ENCODE measurements at regions not wholly inside any gene's neighbourhood (a gene's known extent, or its start where the extent isn't known, plus 50 kb on each side); places are given as distances from the start of the nearest gene placed in this dataset.
"Not testable (repeated sequence)": the region's sequence is repeated elsewhere in the genome, so short reads cannot be mapped to it uniquely, and the experiment has no call there.

DNA sequence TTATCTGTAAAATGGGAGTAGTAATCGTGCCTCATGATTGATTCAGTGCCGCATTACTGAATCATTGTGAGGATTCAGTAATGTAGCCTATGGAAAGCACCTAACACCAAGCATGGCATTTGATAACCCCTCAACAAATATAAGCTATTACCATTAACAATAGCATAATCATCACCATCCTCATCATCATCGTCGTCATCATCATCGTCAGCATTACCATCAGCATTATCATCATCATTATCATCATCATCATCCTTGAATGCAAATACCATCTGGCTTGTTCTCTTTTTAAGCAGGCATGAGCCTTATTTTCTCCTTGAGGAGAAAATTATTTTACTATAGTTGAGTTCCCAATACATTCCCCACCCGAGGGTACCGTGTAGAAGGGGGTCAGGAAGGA lies 115.4 kb upstream of the PTPRG start:
- no peak for DNase-seq

DNA sequence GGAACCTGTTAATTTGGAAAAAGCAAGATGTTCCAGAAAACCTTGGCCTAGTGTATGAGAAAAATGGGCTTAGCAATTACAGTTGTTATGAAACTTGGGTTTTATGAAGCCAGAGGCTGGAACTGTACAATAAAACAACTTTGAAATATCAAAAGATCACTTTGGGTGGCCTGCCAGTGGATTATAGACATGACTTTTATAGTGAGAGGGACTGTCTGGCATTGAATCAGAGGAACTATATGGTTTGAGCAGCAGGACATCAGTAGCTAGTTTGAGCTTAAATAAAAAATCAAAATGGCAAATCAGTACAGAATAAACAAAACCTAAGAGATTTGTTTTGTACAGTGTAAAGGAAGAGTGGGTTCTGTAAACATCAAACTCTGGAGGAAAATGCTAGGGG lies 115.0 kb upstream of the PTPRG start:
- no peak for DNase-seq

DNA sequence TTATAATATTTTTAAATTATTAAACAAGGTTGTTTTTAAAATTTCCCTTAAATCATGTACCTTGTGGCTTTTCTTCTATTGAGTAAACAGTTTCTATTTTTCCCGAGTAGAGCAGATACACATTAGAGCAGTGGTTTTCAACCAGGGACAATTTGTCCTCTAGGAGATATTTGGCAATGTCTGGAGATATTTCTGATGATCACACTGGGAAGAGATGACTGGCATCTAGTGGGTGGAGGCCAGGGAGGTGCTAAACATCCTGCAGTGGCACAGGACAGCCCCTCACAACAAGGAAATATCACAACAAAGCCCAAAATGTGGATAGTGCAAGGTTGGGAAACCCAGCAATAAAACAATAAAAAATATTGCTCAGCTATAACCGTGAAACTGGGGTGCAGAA lies 113.0 kb upstream of the PTPRG start:
- no peak for DNase-seq

DNA sequence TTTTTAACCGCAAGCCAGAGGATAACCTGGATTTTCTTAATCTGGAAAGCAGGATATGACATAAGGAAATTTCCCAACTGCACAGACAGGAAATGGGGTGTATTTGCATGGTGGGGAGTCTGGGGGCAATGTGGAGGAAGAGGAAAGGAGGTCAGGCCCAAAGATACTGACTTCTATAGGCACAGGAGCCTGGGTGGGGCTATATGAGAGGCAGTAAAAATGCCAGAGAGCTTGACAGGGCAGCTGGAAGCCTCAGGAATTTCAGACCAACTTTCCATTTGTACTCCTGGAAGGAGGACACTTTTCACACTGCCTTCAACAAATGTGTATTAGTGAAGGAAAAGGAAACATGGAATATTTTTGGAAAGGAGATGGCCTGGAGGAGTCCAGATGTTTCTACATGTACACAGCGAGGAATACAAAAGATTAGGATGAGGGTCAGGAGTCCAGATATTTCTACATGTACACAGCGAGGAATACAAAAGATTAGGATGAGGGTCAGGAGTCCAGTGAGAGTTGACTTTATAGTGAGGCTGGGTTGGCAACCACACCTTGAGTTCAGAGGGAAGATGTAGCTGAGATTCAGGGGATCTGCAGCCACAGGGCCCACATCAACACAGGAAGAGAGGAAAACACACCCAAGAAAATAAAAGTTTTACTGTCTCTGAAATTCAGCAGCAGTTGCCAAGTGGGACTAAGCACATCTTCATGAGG lies 111.9 kb upstream of the PTPRG start:
- no peak for DNase-seq

DNA sequence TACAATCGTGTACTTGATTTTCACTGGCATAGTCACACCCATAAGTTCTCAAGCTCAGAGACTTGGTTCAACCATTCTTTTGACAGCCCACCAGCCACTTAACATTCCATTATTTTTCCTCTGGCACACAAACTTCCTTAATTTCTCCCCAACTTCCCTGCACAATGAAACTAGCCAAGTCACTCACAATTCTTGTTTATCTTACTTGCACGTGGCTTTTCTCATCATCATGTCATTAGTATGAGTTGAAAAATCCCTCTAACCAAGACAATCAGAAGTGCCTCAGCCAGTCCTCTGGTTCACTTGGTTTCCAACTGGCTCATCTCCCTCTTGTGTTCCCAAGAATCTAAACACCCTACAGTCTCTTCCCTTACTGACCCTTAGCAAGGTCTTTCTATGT lies 110.5 kb upstream of the PTPRG start:
- DNase-seq, result no peak

DNA sequence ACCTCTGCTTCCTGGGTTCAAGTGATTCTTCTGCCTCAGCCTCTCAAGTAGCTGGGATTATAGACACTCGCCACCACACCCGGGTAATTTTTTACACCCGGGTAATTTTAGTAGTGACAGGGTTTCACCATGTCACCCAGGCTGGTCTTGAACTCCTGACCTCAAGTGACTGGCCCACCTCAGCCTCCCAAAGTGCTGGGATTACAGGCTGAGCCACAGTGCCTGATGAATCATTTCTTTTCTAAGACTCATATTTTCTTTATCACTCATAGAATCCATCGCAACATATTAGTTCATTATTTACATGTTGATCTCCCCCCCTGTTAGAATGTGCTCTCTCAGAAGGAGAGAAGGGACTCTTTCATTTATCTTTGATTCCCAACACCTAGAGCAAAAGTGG lies 109.5 kb upstream of the PTPRG start:
- no peak for DNase-seq

DNA sequence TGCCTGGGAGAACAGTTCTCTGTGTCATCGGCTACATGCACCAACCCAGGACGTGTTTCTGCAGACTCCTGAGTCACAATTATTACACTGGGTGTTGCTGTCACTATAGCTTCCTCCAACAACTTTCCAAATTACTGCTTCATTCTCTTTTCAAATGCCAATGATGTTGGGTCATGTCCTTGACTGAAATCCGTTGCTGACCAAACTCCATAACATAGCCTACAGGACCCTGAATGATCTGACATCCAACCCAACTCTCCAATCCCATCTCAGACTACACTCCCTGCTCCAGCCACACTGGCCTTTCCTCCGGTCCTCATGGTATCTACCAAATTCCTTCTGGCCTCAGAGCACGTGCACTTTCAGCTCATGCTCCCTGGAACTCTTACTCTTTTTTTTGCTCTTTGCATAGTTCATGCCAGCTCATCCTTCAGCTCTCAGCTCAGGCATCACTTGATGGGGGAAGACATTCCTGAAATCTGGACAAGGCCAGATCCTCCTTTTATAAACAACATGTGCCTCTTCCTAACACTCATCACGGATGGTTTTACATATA lies 108.8 kb upstream of the PTPRG start:
- DNase-seq, result no peak

DNA sequence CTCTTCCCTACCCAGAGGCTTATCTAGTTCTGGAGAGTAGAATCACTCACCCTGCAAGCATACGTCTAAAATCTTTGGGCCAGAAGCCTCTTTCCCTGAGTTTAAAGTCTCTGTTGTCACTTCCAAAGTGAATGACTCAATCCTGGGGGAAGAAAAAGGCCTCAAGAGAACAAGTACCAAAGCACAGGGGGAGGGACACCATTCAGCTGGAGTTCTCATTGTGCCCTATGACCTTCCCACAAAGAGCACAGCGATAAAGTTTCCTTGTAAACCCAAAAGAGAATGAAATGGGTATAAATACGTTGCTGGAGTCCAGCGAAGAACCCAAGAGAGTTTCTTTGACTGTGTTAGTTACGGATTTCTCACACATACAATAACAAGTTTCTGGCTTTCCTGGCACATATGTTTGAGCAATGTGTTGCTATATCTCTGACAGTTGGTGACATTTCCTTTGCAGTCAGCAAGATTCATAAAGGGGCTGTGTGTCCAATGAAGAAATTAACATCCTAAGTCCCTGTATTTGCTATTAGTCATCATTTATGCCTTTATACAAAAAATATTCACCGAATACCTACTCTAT lies 107.3 kb upstream of the PTPRG start:
- no peak for DNase-seq

DNA sequence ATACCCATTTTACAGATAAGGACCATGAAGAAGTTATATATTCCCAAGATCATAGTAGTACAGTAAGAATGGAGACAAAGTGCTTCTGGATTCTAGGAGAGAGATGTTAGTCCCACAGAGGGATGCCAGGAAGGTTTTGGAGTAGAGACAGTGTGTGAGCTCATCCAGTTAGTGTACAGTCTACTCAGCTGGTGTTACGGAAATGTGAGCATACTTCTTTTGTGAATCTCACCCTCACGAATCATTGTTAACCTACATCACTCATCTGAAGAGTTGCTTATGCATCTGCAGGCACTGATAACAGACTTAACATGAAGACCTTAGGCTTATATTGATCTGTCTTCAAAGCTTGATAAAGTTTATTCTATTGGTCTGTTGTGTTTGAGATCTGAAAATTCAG lies 106.6 kb upstream of the PTPRG start:
- DNase-seq, result no peak

DNA sequence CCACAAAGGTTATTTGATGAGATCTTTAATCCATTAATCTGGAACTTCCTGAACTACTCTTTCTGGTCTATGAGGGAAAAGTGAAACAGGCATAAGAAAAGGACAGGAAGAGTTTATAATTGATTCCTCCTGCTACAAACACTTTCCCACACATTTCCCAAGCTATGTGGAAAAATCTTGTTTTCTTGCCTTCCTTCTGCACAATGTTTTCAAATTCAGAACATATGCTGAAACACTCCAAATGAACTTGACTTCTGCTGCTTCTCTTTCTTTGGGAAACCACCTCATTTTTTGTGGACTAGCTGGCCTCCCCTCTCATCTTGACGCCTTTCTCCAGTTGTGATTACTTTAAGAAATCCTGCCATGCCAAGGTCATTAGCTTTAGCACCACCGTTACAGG lies 100.7 kb upstream of the PTPRG start:
- no peak for DNase-seq

DNA sequence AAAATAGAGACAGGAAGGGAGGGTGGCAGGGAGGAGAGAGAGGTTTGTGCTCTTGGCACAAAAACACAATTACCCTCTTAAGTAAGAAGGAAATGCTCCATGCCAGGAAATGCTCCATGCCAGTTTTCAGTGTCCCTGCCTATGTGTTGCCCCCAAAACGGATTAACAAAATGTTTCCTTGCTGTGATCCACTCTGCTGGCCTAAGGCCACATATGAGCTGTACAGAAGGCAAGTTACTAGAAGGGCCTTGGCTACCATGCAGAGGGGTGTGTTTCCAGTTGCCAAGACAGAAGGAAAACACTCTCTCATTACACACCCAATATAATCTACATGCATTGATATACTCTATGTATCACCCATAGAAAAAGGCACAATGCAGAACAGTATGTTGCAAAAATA lies 98.2 kb upstream of the PTPRG start:
- DNase-seq, result peak; percentile 14

DNA sequence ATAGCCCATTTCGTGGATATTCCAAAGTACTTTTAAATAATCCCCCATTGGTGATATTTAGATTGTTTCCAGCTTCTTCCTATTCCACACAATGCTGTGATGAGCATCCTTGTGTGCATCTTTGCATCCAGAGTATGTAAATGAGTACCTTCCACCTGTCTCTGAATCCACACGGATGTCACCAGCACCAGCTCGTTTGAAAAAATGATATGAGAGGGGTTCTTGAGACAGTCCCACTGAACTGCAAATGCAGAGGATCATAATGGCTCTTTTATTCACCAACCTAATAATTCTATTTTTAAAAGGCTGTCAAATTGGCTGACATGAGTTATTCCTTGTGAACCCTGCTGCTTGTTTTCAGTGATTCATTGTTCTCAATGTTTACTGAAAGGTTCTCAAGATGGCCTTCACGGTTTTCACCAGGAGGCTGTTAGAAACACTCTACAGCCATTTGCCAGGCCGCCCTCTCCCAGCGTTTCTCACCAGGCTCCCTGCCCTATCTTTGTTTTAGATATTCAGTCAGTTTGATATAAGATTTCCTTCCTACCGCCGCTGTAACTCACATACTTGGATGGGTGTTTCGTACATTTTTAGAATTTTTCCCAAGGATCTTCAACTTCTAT lies 96.7 kb upstream of the PTPRG start:
- no peak for DNase-seq

DNA sequence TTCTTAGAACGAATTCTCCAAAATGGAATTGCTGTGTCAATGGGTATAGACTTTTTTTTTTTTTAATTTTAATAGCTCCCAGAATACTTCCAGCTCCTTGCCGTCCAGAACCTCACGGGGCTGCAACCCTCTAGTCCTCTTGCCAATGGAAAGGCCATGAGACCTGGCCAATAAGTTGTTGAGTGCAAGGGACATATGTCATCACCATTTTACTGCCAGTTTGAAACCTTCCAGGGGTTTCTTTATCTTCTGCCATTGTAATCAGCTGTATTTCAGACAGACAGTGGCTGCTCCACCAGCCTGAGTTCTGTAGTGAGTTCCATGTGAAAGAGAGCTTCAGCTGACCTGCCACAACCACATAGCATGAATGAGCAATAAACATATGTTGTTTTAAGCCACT lies 95.0 kb upstream of the PTPRG start:
- DNase-seq, result no peak

DNA sequence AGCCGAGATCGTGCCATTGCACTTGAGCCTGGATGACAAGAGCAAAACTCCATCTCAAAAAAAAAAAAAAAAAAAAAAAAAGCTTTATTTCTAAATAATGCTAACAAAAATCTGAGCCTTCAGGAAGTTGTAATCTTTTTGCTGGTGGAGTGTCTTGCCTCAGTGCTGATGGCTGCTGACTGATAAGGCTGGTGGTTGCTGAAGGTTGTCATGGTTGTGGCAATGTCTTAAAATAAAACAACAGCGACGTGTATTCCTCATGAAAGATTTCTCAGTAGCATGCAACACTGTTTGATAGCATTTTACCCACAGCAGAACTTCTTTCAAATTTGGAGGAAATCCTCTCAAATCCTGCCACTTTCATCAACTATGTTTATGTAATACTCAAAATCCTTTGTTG lies 77.4 kb upstream of the PTPRG start:
- no peak for DNase-seq

DNA sequence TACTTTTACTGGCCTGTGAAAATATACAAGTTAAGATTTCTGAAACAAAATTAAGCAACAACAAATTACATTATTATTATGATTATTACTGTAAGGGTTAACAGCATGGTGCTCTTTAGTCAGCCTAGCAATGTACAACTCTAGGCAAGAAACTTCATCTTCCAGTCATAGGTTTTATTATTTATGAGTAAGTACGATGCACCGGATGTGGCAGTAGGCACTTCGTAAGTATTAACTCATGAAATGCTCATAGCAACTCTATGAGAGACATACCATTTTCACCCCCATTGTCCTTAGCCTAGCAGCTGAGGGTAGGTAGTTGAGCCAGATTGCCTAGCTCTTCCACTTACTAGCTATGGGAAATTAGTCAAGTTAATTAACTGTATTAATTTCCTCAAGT lies 68.0 kb upstream of the PTPRG start:
- DNase-seq, result no peak

DNA sequence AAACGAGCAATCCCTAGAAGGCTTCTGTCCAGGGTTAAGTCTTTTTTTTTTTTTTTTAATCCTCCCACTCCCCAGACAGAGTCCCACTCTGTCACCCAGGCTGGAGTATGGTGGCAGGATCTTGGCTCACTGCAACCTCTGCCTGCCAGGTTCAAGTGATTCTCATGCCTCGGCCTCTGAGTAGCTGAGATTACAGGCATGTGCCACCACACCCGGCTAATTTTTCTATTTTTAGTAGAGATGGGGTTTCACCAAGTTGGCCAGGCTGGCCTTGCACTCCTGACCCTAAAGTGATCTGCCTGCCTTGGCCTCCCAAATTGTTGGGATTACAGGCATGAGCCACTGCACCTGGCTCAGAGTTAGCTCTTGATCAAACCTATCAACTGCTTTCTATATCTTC lies 67.1 kb upstream of the PTPRG start:
- not testable (repeated sequence) for DNase-seq

DNA sequence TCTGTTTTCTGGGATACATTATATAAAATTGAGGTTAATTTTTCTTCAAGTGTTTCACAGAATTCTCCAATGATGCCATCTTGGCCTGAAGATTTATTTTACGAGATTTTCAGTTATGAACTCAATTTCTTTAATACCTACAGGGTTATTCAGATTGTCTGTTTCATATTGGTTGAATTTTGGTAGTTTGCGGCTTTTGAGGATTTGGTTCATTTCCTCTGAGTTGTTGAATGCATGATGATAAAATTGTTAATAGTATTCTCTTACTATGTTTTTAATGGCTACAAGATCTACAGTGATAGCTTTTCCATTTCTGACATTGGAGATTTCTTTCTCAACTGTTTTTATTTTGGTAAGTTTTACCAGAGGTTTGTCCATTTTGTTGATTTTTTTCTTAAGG lies 63.9 kb upstream of the PTPRG start:
- no peak for DNase-seq

DNA sequence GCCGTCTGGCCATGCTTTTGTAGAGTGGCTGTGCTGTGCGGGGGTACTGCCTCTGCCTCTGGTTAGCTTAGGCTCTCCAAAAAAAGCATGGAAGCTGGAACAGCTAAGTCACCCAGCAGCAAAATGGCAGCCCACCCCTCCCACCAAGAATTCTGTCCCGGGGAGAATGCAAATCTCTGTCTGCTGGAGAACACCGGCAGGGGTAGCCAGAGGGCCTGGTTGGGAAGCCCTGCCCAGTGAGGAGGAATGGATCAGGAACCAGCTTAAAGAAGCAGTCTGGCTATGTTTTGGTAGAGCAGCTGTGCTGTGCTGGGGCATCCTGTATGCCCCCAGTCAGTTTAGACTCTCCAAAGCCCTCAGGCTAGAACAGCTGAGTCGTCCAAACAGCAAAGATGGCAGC lies 56.2 kb upstream of the PTPRG start:
- DNase-seq, result no peak

DNA sequence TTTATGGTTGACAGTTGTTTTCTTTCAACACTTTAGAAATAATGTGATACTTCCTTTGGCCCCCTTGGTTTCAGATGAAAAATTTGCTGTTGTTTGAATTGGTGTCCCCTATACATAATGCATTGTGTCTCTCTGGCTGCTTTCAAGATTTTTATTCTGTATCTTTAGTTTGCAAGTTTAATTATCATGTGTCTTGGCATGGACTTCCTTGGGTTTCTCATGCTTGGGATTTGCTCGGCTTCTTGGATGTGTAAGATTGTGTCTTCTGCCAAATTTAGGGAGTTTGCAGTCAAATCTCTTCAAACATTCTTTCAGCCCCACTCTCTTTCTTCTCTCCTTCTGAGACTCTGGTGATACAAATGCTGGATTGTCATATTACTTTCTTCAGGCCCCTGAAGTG lies 53.4 kb upstream of the PTPRG start:
- no peak for DNase-seq
